Thoracic aorta (tissue), 2 donors: ENCODE measurements at regions not wholly inside any gene's neighbourhood (a gene's known extent, or its start where the extent isn't known, plus 50 kb on each side); places are given as distances from the start of the nearest gene placed in this dataset.
A peak's percentile ranks its signal among the peaks of the same experiment; 100 is the strongest.

Experiments used
- ATAC-seq: fragments of 150-250 bp; one replicate; pipeline ENCODE4 v1.8.0; 2017; ENCODE audit warnings: low read depth; ENCODE audit not compliant: insufficient number of reproducible peaks, low FRiP score
- DNase-seq: peaks from one replicate; pipeline ENCODE4 v3.0.0-alpha.2; 2020; ENCODE audit warnings: low spot score
- H3K27ac ChIP-seq, 2 donors: fragments of 200-600 bp; sonication (generic); 1 replicate in 1 of 2; 2 replicates in 1 of 2; pipeline ENCODE4 v1.5.1; 2016; ENCODE audit warnings: mild to moderate bottlenecking in 2 of 2, moderate library complexity in 2 of 2
- H3K27me3 ChIP-seq: fragments of 200-600 bp; sonication (generic); replicated peaks from 2 replicates; pipeline ENCODE4 v1.6.0; 2016; ENCODE audit warnings: mild to moderate bottlenecking; ENCODE audit not compliant: insufficient read depth
- H3K36me3 ChIP-seq: fragments of 200-600 bp; sonication (generic); one replicate; pipeline ENCODE4 v1.5.1; 2016
- H3K4me1 ChIP-seq, 2 donors: fragments of 200-600 bp; sonication (generic); 1 replicate in 1 of 2; 2 replicates in 1 of 2; pipeline versions ENCODE4 v1.5.1 to v1.6.0; 2016; ENCODE audit warnings: low read depth in 2 of 2, mild to moderate bottlenecking in 1 of 2; ENCODE audit not compliant: control insufficient read depth in 1 of 2
- H3K4me3 ChIP-seq: fragments of 200-600 bp; sonication (generic); 2 replicates; pipeline ENCODE4 v1.5.1; 2016; ENCODE audit warnings: mild to moderate bottlenecking
- H3K9me3 ChIP-seq: fragments of 200-600 bp; sonication (generic); 2 replicates; pipeline ENCODE4 v1.5.1; 2016
- TF ChIP-seq, protein P1 (sequence below): fragments of 200-600 bp; sonication (generic); IDR thresholded peaks from one replicate; pipeline ENCODE4 v1.5.1; 2019; ENCODE audit warnings: antibody characterized with exemption

DNA sequence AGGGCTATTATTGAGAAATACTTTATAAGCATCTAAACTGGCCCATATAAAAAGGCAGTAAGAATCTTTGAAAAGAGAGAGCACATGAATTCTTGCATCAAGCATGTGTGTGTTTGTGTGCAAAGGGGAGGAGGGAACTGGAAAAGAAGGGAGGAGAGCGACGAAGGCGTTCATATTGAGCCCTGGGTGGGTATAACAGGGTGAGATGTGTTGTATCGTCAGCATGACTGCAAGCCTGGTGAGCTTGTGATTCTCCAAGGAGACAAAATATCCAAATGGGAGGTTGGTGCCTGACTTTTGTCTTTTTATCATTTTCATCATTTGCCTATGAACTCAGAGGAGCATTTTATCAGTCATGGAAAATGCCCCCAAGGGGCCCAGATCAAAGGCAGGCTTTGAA lies 70.8 kb upstream of the PMFBP1 start:
- Histone ChIP-seq H3K36me3 (no peaks in the 10 kb centered on the region), H3K9me3 (no peaks in the 10 kb centered on the region), H3K4me1 (no peaks in the 10 kb centered on the region), H3K27ac (no peak overlapping the region), H3K4me3 (no peak overlapping the region), H3K27me3 (no peaks in the 10 kb centered on the region)
- no peak for DNase-seq
- ATAC-seq: no peak
- TF ChIP-seq, protein P1, sequence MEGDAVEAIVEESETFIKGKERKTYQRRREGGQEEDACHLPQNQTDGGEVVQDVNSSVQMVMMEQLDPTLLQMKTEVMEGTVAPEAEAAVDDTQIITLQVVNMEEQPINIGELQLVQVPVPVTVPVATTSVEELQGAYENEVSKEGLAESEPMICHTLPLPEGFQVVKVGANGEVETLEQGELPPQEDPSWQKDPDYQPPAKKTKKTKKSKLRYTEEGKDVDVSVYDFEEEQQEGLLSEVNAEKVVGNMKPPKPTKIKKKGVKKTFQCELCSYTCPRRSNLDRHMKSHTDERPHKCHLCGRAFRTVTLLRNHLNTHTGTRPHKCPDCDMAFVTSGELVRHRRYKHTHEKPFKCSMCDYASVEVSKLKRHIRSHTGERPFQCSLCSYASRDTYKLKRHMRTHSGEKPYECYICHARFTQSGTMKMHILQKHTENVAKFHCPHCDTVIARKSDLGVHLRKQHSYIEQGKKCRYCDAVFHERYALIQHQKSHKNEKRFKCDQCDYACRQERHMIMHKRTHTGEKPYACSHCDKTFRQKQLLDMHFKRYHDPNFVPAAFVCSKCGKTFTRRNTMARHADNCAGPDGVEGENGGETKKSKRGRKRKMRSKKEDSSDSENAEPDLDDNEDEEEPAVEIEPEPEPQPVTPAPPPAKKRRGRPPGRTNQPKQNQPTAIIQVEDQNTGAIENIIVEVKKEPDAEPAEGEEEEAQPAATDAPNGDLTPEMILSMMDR: no peak

DNA sequence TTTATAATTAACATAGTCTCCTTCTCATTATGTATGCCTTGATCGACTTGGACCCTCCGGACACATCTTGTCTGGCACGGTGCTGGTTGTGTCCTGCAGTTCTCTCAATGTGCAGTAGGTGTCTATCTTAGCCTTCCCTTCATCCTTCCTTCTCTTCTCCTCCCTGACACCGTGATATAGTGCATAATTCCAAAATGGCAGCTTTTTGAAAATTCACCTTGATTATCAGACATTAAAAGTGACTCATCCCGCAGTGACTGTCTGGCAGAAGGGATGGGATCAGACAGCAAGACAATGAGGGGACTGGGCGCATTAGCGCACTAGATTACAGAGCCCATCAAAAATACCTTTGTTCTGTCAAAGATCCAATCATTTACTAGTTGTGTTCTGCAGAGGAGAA lies 70.0 kb upstream of the PMFBP1 start:
- ATAC-seq: no peak
- TF ChIP-seq, protein P1: peak; percentile 61
- no peaks in the 10 kb centered on the region for H3K4me1 ChIP-seq
- no peak overlapping the region for H3K27ac ChIP-seq
- H3K9me3 ChIP-seq: no peaks in the 10 kb centered on the region
- H3K4me3 ChIP-seq: no peak overlapping the region
- H3K27me3 ChIP-seq: no peaks in the 10 kb centered on the region
- no peaks in the 10 kb centered on the region for H3K36me3 ChIP-seq
- DNase-seq: no peak

DNA sequence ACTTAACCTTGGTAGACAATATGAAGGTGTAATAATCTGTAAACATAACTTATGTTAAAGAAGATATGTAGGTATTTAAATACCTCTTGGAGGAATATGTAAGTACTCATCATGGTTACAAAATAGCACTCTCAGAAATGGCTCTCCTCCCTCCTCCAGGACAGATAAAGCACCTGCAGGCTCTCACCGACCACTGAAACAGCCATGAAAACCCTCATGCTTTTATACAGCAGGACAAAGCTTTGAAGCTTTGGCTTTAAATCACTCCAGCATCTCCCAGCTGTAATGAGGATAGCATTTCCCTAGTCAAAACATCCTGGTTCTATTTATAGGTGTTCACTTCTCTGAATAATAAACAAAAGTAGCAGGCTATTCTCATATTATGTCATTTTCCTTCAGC lies 69.1 kb upstream of the PMFBP1 start:
- Histone ChIP-seq H3K9me3 (no peaks in the 10 kb centered on the region), H3K36me3 (no peaks in the 10 kb centered on the region), H3K27me3 (no peaks in the 10 kb centered on the region), H3K4me1 (no peaks in the 10 kb centered on the region), H3K27ac (no peak overlapping the region), H3K4me3 (no peak overlapping the region)
- TF ChIP-seq, protein P1: no peak
- DNase-seq: no peak
- ATAC-seq: no peak

DNA sequence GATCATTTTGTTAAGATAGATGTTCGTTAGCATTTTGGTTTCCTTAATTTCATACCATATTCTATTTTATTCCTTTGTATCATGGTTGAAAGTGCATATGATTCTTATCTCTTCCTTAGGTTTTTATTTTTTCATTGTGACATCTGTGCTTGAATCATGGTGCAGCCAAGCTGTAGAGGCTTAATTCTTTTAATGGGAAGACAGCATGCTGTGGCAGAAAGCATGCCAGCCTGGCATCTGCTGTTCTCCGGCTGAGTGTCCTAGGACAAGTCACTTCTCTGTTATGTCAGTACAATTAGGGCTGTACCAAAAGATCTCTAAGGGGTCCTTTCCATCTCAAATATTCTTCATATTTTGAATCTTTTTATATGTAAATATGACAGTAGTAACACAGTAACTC lies 68.5 kb upstream of the PMFBP1 start:
- Histone ChIP-seq H3K27ac (no peak overlapping the region), H3K4me3 (no peak overlapping the region), H3K9me3 (no peaks in the 10 kb centered on the region), H3K36me3 (no peaks in the 10 kb centered on the region), H3K4me1 (no peaks in the 10 kb centered on the region), H3K27me3 (no peaks in the 10 kb centered on the region)
- DNase-seq: no peak
- TF ChIP-seq, protein P1: no peak
- no peak for ATAC-seq

DNA sequence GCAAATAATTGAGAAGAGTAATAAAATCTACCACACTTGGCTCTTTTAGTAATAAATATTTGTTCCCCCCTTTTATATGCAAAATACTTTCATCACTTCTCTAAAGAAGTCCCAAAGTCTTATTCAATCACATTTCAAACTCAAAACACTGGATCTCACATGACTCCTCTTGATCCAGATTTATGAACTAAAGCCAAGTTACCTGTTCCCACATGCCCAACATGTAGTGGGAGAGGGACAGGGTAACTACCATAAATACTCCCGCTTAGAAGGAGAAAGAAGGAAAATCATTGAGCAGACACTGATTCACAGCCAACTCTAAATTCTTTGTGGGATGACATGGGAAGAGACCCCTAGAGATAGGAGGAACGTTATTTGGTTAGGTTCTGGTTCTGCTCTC lies 64.9 kb upstream of the PMFBP1 start:
- no peaks in the 10 kb centered on the region for H3K27me3 ChIP-seq
- H3K4me3 ChIP-seq: no peak overlapping the region
- no peaks in the 10 kb centered on the region for H3K9me3 ChIP-seq
- DNase-seq (no peak), ATAC-seq (no peak)
- TF ChIP-seq, protein P1: no peak
- no peaks in the 10 kb centered on the region for H3K4me1 ChIP-seq
- no peaks in the 10 kb centered on the region for H3K36me3 ChIP-seq
- no peak overlapping the region for H3K27ac ChIP-seq
